Stimulated activated CD8-positive, alpha-beta memory T cell treated with anti-CD3 and anti-CD28 coated beads, Interleukin-4, amount 100 ng/mL, for 1 hour (primary cell): ENCODE measurements at regions not wholly inside any gene's neighbourhood (a gene's known extent, or its start where the extent isn't known, plus 50 kb on each side); places are given as distances from the start of the nearest gene placed in this dataset.

Experiments
- DNase-seq, 2 donors: peaks; one replicate each; pipeline ENCODE4 v3.0.0-alpha.2; 2020; ENCODE audit warnings: low read depth in 2 of 2, low spot score in 1 of 2

- DNase-seq = no peak
Measured at GRCh38 chr6:165760803-165761185, 97.8 kb upstream of the PDE10A start.

DNA sequence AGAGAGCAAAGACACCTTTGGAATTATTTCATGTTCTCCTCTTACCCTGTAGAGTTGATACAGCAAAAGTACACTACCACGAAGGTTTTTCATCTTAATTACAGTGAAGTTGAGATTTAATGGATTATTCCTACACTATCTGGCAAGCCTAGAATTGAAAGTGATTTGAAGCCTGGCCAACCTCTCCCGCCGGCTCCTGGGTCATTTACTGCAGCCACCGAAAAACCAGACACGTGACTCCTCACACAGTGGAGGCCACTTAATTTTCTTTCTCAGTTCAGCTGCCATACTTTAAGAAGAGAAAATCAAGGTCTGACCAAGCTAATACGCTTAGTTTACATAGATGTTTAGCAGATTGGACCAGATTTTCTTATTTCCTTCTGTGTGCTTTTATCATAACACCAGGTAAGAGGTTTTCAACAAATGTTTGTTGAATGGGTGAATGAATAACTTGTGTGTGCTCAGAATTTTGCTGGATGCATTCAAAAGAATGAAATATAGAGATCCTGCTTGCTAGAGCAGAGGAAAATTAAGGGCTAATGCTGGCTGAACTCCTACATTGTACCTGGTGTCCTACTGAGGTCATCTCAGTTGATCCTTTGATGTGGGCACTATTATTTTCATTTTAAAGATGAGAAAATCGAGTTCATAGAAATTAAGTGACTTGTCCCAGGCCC lies 97.2 kb upstream of the PDE10A start:
- DNase-seq = no peak

DNA sequence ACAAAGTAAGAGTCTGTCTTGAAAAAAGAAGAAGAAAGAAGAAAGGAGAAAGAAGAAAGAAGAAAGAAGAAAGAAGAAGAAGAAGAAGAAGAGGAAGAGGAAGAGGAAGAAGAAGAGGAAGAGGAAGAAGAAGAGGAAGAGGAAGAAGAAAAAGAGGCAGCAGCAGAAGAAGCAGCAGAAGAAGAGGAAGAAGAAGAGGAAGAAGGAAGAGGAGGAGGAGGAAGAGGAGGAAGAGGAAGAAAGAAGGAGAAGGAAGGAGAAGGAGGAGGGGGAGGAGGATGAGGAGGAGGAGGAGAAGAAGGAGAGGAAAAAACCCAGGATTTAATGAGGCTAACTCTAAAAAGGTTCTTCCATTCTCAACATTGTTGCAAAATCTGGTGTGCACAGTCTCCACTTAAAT lies 95.4 kb upstream of the PDE10A start:
- no peak for DNase-seq

DNA sequence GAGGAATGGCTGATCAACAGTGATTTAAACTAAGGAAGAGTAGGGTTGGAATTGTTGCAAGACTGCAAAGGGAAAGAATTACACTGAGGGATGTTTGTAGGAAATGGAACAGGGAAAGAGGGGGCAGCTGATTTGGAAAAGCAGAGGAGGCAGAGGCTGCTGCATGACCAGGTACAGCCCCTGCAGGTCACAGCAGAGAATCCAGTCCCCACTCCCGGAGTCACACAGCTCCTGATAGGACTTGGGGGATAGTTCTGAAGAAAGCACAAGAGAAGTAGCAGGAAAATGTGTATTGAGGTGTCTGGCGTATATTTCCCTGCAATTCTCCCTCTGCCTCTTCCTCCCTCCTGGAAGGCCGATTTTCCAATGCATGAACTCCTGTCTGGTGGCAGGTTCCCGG lies 92.5 kb upstream of the PDE10A start:
- no peak for DNase-seq

DNA sequence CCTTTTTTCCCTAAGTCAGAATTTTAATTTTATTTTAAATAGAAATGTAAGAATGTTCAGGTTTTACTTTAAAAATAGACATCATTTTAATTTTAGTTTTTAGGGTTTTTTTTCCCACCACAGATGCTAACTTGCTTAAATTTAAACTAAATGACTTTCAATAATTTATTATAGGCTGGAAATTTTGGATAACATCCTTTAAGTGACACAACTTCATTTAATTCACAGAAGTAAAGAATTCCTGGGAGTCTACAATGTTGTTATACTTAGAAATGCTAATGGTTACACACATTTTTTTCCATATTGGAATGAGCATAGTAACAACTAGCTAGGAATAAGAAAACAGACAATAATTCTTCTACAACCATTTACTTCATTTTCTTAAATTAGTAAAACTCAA lies 90.5 kb upstream of the PDE10A start:
- no peak for DNase-seq

DNA sequence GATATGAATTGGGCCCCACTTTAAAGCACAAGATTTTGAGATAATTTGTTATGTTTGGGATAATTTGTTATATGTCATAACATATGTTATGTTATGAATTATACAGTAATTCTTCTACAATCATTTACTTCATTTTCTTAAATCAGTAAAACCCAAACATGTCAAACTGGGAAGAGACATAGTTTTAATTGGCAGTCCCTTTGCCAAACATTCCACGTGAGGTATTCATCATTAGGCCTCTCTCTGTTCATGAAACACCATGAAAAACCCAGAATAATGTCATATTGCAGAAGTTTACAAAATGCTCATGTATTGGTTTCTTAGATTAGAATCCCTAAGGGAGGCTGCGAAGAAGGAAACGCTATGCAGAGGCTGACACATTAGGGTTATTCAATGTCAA lies 89.4 kb upstream of the PDE10A start:
- no peak for DNase-seq

GRCh38 chr6:165751486-165751885 lies 88.4 kb upstream of the PDE10A start:
- DNase-seq = no peak

GRCh38 chr6:165749163-165749562 lies 86.1 kb upstream of the PDE10A start:
- DNase-seq = no peak

GRCh38 chr6:165748390-165748789 lies 85.3 kb upstream of the PDE10A start:
- no peak for DNase-seq

DNA sequence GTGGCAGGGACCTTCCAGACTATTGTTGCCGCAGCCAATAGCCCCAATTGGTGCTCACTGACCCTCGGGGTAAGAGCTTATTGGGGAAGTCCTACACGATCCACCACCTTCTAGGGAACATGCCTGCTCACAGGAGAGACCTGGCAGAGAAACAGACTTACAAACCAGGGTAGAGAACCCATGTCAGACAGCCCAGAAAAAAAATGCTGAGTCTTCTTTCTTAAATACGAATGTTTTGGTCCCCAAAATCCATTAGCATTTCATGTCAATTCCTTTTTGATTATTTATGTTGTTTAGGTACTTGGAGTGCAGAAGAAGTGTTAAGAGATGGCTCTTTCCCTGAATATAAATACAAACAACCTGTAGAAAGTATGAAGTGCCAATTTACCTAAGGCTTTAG lies 84.9 kb upstream of the PDE10A start:
- no peak for DNase-seq

- no peak for DNase-seq
Measured at GRCh38 chr6:165746331-165746730, 83.3 kb upstream of the PDE10A start.

DNA sequence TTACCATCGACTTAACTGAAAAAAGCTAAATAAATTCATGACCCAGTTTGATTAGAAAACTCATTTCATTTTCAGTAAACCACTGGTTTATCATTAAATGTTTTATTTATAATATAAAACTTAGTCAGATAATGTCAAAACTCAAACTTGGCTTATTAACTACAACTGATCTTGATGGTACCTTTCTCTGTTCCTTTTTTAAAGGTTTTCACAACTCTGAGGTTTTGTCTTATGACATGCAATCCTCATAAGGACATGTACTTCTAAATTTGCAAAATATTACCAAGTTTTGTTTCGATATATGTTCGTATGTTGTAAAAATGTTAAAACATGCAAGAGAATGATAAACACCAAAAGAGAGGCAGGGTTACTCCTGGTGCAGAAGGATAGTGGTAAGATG lies 82.5 kb upstream of the PDE10A start:
- DNase-seq = no peak

- DNase-seq = no peak
Measured at GRCh38 chr6:165744555-165745228, 81.7 kb upstream of the PDE10A start.

GRCh38 chr6:165743366-165743898 lies 80.4 kb upstream of the PDE10A start:
- no peak for DNase-seq

GRCh38 chr6:165742047-165742446 lies 79.0 kb upstream of the PDE10A start:
- no peak for DNase-seq

- no peak for DNase-seq
Measured at GRCh38 chr6:165737396-165737795, 74.4 kb upstream of the PDE10A start.

- DNase-seq = no peak
Measured at GRCh38 chr6:165735065-165735464, 72.0 kb upstream of the PDE10A start.

DNA sequence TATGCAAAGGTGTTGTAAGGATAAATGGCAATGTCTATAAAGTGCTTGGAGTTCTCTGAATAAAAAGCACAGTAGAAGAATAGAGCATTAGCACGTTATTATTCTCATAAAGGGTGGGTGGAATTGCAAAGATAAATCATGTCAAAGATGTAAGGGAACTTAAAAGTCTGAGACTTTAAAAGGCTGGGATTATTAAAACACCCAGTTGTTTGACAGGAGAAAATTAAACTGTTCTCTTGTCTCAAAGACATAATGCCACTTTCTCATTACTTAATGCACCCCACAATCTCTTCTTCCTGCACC lies 70.4 kb upstream of the PDE10A start:
- no peak for DNase-seq

GRCh38 chr6:165732696-165733488 lies 69.9 kb upstream of the PDE10A start:
- no peak for DNase-seq

GRCh38 chr6:165729307-165729936 lies 66.4 kb upstream of the PDE10A start:
- no peak for DNase-seq

GRCh38 chr6:165728216-165728615 lies 65.2 kb upstream of the PDE10A start:
- no peak for DNase-seq

- no peak for DNase-seq
Measured at GRCh38 chr6:165726965-165727381, 63.9 kb upstream of the PDE10A start.
